Cardiac muscle cell (in vitro differentiated cells and primary cell): ENCODE measurements at regions not wholly inside any gene's neighbourhood (a gene's known extent, or its start where the extent isn't known, plus 50 kb on each side); places are given as distances from the start of the nearest gene placed in this dataset.
"Not testable (repeated sequence)": the region's sequence is repeated elsewhere in the genome, so short reads cannot be mapped to it uniquely, and the experiment has no call there.

Experiments
- DNase-seq, 2 donors: peaks; one replicate each; pipeline versions ENCODE4 v3.0.0 to v3.0.0-alpha.2; 2010 to 2017; ENCODE audit warnings: low read depth in 1 of 2, low spot score in 1 of 2
- H3K27ac ChIP-seq: fragments of 200-600 bp; sonication (generic); 2 replicates; pipeline ENCODE4 v1.5.1; 2016
- H3K27me3 ChIP-seq: fragments of 200-600 bp; sonication (generic); 2 replicates; pipeline ENCODE4 v1.6.0; 2016; ENCODE audit warnings: control low read depth
- H3K36me3 ChIP-seq: fragments of 200-600 bp; sonication (generic); 2 replicates; pipeline ENCODE4 v1.5.1; 2016; ENCODE audit warnings: control low read depth
- H3K4me1 ChIP-seq: fragments of 200-600 bp; sonication (generic); 2 replicates; pipeline ENCODE4 v1.8.1; 2017; ENCODE audit warnings: low read depth, mild to moderate bottlenecking, mixed run types
- H3K4me3 ChIP-seq: fragments of 200-600 bp; sonication (generic); 2 replicates; pipeline ENCODE4 v1.5.1; 2016; ENCODE audit warnings: mild to moderate bottlenecking
- H3K9me3 ChIP-seq: fragments of 200-600 bp; sonication (generic); 2 replicates; pipeline ENCODE4 v1.5.1; 2017; ENCODE audit warnings: low read depth, mild to moderate bottlenecking, control low read depth
- CTCF ChIP-seq: IDR thresholded peaks from 2 replicates; pipeline ENCODE4 v1.5.1; 2012; ENCODE audit warnings: low read depth, mild to moderate bottlenecking, low read length

- DNase-seq: peak; percentile 7 to 60
- Histone ChIP-seq H3K9me3 (no peaks in the 10 kb centered on the region), H3K36me3 (no peaks in the 10 kb centered on the region), H3K4me1 (no peaks in the 10 kb centered on the region), H3K27me3 (no peaks in the 10 kb centered on the region), H3K27ac (no peak overlapping the region), H3K4me3 (no peak overlapping the region)
- no peak for TF ChIP-seq CTCF
Observed at GRCh38 chr17:70945386-70945785, 776.1 kb downstream of the KCNJ2 start.

GRCh38 chr17:70947215-70947614 is 777.9 kb downstream of the KCNJ2 start:
- Histone ChIP-seq H3K9me3 (no peaks in the 10 kb centered on the region), H3K36me3 (no peaks in the 10 kb centered on the region), H3K4me1 (no peaks in the 10 kb centered on the region), H3K27me3 (no peaks in the 10 kb centered on the region), H3K4me3 (no peak overlapping the region), H3K27ac (no peak overlapping the region)
- DNase-seq: no peak
- no peak for TF ChIP-seq CTCF

- Histone ChIP-seq H3K27ac (no peak overlapping the region), H3K36me3 (no peaks in the 10 kb centered on the region), H3K27me3 (no peaks in the 10 kb centered on the region), H3K4me1 (no peaks in the 10 kb centered on the region), H3K4me3 (no peak overlapping the region), H3K9me3 (no peaks in the 10 kb centered on the region)
- no peak for DNase-seq
- no peak for TF ChIP-seq CTCF
Observed at GRCh38 chr17:70947636-70948565, 778.6 kb downstream of the KCNJ2 start.

- H3K4me3 ChIP-seq, H3K4me1 ChIP-seq, H3K27me3 ChIP-seq, H3K9me3 ChIP-seq, H3K27ac ChIP-seq, H3K36me3 ChIP-seq, DNase-seq: not testable (repeated sequence)
Observed at GRCh38 chr17:70953140-70953539, 783.8 kb downstream of the KCNJ2 start.

- DNase-seq: no peak
- H3K4me1 ChIP-seq: no peaks in the 10 kb centered on the region
- H3K27ac ChIP-seq: no peak overlapping the region
- H3K4me3 ChIP-seq: no peak overlapping the region
- no peaks in the 10 kb centered on the region for H3K36me3 ChIP-seq
- no peaks in the 10 kb centered on the region for H3K9me3 ChIP-seq
- no peaks in the 10 kb centered on the region for H3K27me3 ChIP-seq
- TF ChIP-seq CTCF: no peak
Observed at GRCh38 chr17:70955441-70955840, 786.1 kb downstream of the KCNJ2 start.

- H3K4me3 ChIP-seq: no peak overlapping the region
- no peaks in the 10 kb centered on the region for H3K4me1 ChIP-seq
- no peaks in the 10 kb centered on the region for H3K9me3 ChIP-seq
- DNase-seq: peak in 1 of 2 donors; percentile 21
- no peaks in the 10 kb centered on the region for H3K27me3 ChIP-seq
- H3K36me3 ChIP-seq: no peaks in the 10 kb centered on the region
- no peak for TF ChIP-seq CTCF
- no peak overlapping the region for H3K27ac ChIP-seq
Observed at GRCh38 chr17:70956726-70957125, 787.4 kb downstream of the KCNJ2 start.
